LNCaP clone FGC (cell line): ENCODE measurements at regions not wholly inside any gene's neighbourhood (a gene's known extent, or its start where the extent isn't known, plus 50 kb on each side); places are given as distances from the start of the nearest gene placed in this dataset.
"Not testable (repeated sequence)": the region's sequence is repeated elsewhere in the genome, so short reads cannot be mapped to it uniquely, and the experiment has no call there.

Source experiments
- DNase-seq: peaks from one replicate; pipeline ENCODE4 v3.0.0-alpha.2; 2011; ENCODE audit warnings: low read depth
- H3K4me3 ChIP-seq: 2 replicates; pipeline ENCODE4 v1.5.1; 2011; ENCODE audit warnings: mild to moderate bottlenecking, low read depth, low read length, control low read depth
- TF ChIP-seq, protein P1 (sequence below): IDR thresholded peaks from 2 replicates; pipeline ENCODE4 v1.5.1; 2012; ENCODE audit warnings: mild to moderate bottlenecking; ENCODE audit not compliant: control insufficient read depth, insufficient read depth; ENCODE audit errors: extremely low read depth

DNA sequence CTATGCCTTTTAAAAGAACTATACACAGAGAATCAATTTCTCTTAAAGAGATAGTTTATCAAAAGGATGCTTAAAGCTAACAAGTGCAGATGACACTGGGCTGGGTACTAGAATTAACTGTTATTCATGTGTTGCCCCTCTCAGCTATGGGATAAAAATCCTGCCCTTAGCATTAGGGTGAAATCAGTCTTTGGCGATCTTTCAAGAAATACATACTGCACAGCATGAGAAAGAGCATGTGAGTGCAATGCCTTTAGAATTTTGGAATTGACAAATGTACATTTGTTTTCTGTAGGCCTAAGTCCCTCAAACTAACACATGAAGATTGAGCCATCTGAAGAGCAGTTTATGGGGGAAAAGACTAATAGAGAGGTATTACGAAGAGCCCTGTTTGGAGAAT lies 115.4 kb downstream of the ZFP64 start:
- TF ChIP-seq, protein P1, sequence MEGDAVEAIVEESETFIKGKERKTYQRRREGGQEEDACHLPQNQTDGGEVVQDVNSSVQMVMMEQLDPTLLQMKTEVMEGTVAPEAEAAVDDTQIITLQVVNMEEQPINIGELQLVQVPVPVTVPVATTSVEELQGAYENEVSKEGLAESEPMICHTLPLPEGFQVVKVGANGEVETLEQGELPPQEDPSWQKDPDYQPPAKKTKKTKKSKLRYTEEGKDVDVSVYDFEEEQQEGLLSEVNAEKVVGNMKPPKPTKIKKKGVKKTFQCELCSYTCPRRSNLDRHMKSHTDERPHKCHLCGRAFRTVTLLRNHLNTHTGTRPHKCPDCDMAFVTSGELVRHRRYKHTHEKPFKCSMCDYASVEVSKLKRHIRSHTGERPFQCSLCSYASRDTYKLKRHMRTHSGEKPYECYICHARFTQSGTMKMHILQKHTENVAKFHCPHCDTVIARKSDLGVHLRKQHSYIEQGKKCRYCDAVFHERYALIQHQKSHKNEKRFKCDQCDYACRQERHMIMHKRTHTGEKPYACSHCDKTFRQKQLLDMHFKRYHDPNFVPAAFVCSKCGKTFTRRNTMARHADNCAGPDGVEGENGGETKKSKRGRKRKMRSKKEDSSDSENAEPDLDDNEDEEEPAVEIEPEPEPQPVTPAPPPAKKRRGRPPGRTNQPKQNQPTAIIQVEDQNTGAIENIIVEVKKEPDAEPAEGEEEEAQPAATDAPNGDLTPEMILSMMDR, result no peak
- H3K4me3 ChIP-seq, result no peak overlapping the region
- peak; percentile 17 for DNase-seq

DNA sequence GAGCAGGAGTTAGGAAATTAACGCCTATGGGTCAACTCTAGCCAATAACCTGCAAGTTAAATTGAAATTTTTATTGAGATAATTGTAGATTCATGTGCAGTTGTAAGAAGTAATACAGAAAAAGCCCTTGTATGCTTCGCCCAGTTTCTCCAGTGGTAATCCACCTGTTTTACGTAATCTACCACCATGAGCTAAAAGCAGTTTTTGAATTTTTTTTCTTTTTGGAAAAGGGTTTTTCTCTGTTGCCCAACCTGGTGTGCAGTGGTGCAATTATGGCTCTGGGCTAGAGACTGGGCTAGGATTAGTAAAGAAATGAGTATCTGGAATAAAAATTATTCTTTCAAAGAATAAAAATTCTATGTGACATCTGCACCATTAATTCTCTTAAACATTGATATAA lies 116.2 kb downstream of the ZFP64 start:
- DNase-seq, result no peak
- TF ChIP-seq, protein P1, result no peak
- H3K4me3 ChIP-seq, result no peak overlapping the region

GRCh38 chr20:52071136-52071535 lies 120.4 kb downstream of the ZFP64 start:
- TF ChIP-seq, protein P1, result no peak
- no peak for DNase-seq
- H3K4me3 ChIP-seq, result no peak overlapping the region

GRCh38 chr20:52064931-52065330 lies 126.6 kb downstream of the ZFP64 start:
- H3K4me3 ChIP-seq, result no peak overlapping the region
- TF ChIP-seq, protein P1, result no peak

GRCh38 chr20:52062452-52063209 lies 128.9 kb downstream of the ZFP64 start:
- TF ChIP-seq, protein P1, result no peak
- no peak for DNase-seq
- H3K4me3 ChIP-seq, result no peak overlapping the region

More at GRCh38 chr20:52064931-52065330, 126.6 kb downstream of the ZFP64 start:
- no peak for DNase-seq

DNA sequence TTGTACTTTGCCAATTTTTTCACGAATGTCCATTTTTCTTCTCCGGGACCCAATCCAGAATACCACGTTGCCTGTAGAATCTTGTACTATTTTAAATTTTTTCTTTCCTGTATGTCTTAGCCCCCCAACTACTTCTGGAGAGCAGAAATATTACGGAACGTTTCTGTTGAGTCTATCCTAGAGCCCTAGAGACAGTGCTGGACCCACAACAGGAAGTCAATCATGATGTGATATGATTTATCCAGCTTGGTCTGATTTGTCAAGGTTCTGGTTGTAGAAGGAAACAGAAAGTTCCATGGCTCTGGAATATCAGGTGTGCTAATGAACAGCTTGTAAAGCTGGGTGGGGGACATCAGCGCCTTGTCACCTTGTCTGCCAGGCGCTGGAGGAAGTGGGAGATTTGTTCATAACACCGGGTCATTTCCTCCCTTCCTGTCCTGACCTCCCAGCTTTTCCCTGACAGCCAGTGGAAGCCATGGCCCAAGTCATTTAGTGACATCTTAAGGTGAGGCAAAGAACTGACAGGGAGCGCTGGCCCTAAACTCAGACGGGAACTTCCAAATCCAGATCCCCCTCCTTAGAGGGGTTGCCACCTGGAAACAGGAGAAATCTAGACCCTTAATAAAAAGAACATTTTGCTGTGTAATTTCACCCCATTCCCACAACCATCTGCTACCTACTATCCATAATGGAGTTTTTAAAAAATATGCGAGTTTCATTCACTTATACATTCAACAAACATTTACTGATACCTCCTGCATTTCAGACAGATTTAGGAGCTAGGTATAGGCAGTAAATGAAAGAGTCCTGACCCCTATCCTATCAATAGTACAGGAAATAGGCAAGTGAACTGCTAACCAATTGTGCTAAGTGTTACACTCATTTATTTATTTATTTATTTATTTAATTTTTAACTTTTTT lies 130.5 kb downstream of the ZFP64 start:
- no peak overlapping the region for H3K4me3 ChIP-seq
- peak; percentile 13 for DNase-seq
- TF ChIP-seq, protein P1, result peak; percentile 89

GRCh38 chr20:52057133-52057532 lies 134.4 kb downstream of the ZFP64 start:
- H3K4me3 ChIP-seq, DNase-seq: not testable (repeated sequence)
